ENCODE measurements at regions not wholly inside any gene's neighbourhood (a gene's known extent, or its start where the extent isn't known, plus 50 kb on each side); places are given as distances from the start of the nearest gene placed in this dataset.

DNA sequence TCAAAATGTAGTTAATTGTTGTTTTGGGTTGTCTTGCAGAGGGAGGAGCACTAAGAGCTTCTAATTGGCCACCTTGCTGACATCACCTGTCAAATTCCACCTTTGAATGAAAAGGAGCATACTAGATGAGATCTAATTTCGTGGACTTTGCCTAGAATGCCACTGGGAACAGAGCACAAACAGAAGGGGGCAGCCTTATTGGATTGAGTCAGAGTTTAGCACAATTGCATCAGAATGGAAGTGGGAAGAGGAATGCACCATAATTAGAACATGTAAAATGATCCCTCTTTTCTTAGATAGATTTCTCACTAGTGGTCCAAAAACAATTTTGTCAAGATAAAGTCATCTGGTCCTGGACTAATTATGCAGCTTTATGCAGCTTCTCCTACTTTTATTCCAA, 1552.2 kb downstream of the PCDH9 start:
- TF ChIP-seq, protein P1, sequence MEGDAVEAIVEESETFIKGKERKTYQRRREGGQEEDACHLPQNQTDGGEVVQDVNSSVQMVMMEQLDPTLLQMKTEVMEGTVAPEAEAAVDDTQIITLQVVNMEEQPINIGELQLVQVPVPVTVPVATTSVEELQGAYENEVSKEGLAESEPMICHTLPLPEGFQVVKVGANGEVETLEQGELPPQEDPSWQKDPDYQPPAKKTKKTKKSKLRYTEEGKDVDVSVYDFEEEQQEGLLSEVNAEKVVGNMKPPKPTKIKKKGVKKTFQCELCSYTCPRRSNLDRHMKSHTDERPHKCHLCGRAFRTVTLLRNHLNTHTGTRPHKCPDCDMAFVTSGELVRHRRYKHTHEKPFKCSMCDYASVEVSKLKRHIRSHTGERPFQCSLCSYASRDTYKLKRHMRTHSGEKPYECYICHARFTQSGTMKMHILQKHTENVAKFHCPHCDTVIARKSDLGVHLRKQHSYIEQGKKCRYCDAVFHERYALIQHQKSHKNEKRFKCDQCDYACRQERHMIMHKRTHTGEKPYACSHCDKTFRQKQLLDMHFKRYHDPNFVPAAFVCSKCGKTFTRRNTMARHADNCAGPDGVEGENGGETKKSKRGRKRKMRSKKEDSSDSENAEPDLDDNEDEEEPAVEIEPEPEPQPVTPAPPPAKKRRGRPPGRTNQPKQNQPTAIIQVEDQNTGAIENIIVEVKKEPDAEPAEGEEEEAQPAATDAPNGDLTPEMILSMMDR (IDR thresholded peaks at IDR 0.05; ENCODE audit: low read depth, low read length, poor library complexity, severe bottlenecking): no peak
- TF ChIP-seq EZH2phosphoT487 (IDR thresholded peaks at IDR 0.05; ENCODE audit: borderline replicate concordance, low read length): no peak
